OCI-LY3 (cell line): ENCODE measurements at regions not wholly inside any gene's neighbourhood (a gene's known extent, or its start where the extent isn't known, plus 50 kb on each side); places are given as distances from the start of the nearest gene placed in this dataset.

Experiments
- EZH2phosphoT487 ChIP-seq: fragments of 200-600 bp; shearing (Covaris generic); IDR thresholded peaks from 2 replicates; pipeline ENCODE4 v1.6.1; 2018; ENCODE audit warnings: antibody characterized with exemption, mixed run types, low read depth
- TF ChIP-seq, protein P1 (sequence below): fragments of 200-600, 300-600 bp; sonication (generic); IDR thresholded peaks from 2 replicates; pipeline ENCODE4 v1.5.1; 2014; ENCODE audit warnings: antibody characterized with exemption, low read length, low read depth

DNA sequence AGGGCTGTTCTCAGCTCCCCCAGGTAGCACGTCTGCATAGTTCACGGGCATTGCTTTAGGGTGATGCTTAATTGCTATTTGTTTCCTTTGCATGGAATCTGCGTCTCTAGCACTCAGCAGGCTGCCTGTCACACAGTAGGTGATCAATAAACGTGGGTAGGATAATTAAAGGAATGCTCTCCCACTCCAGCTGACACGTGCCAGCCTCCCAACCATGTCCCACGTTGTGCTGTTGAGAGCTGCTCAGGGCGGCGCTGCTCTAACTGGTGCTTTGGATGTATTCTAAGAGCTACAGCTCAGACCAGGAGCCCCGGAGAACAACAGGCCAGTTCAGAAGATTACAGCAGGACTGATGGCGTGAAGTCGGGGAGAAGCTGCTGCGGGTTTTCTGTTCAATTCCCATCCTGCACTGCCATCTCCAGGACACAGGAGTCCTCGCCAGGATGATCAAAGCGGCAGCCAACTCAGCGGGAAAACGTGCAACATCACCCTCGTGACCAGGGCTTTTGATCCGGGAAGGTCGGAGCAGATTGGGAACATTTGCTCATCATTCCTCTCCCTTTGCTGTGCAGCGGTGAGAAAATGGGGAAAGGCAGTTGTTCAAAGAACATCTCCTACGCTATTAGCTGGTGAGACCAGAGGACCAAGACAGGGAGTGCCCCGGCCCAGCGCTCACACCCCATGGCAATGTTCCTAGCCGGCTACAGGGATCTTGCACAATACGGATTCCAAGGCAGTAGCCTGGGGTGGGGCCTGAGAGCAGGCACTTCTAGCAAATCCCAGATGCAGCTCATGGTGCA, 50.5 kb upstream of the FOXK1 start:
- TF ChIP-seq, protein P1, sequence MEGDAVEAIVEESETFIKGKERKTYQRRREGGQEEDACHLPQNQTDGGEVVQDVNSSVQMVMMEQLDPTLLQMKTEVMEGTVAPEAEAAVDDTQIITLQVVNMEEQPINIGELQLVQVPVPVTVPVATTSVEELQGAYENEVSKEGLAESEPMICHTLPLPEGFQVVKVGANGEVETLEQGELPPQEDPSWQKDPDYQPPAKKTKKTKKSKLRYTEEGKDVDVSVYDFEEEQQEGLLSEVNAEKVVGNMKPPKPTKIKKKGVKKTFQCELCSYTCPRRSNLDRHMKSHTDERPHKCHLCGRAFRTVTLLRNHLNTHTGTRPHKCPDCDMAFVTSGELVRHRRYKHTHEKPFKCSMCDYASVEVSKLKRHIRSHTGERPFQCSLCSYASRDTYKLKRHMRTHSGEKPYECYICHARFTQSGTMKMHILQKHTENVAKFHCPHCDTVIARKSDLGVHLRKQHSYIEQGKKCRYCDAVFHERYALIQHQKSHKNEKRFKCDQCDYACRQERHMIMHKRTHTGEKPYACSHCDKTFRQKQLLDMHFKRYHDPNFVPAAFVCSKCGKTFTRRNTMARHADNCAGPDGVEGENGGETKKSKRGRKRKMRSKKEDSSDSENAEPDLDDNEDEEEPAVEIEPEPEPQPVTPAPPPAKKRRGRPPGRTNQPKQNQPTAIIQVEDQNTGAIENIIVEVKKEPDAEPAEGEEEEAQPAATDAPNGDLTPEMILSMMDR = no peak
- no peak for TF ChIP-seq EZH2phosphoT487
